ENCODE measurements at regions not wholly inside any gene's neighbourhood (a gene's known extent, or its start where the extent isn't known, plus 50 kb on each side); places are given as distances from the start of the nearest gene placed in this dataset.

- Histone ChIP-seq H3K9me3 (no peaks in the 10 kb centered on the region), H3K4me3 (ENCODE audit: control insufficient read depth in 1 of 2, extremely low read depth in 1 of 2, low read length in 1 of 2) (no peak overlapping the region), H3K36me3 (ENCODE audit: control insufficient read depth in 2 of 2, extremely low read depth in 1 of 2, insufficient read depth in 1 of 2, low read length in 1 of 2) (no peaks in the 10 kb centered on the region), H3K27ac (ENCODE audit: low read length) (no peak overlapping the region), H3K4me1 (ENCODE audit: control insufficient read depth in 1 of 2, extremely low read depth in 1 of 2, insufficient read depth in 2 of 2, low read length in 2 of 2) (no peaks in the 10 kb centered on the region), H3K27me3 (replicated peaks in 1 of 2; ENCODE audit: control insufficient read depth in 2 of 2, extremely low read depth in 1 of 2, insufficient read depth in 2 of 2, low read length in 1 of 2) (no peaks in the 10 kb centered on the region)
- no peak for ATAC-seq (replicated peaks in 1 of 4)
- Mint-ChIP-seq H3K27me3 (no peaks in the 10 kb centered on the region), H3K4me1 (no peaks in the 10 kb centered on the region), H3K9me3 (peaks cover 17 to 22% (median 18%) of the 10 kb centered on the region in 3 donors), H3K36me3 (no peaks in the 10 kb centered on the region), H3K4me3 (no peak overlapping the region), H3K27ac (no peak overlapping the region)
- WGBS (ENCODE audit: insufficient coverage) = no CpG with 5 or more reads among the region's 2 CpGs
- CTCF ChIA-PET = no interaction called here
- no peak for DNase-seq
- POLR2A ChIA-PET = no interaction called here
Observed at GRCh38 chr5:145118611-145119010, 716.5 kb downstream of the PRELID2 start.

- no peak overlapping the region for H3K27ac ChIP-seq (ENCODE audit: low read length)
- ATAC-seq (replicated peaks in 1 of 4) = no peak
- no peak for DNase-seq
- no peaks in the 10 kb centered on the region for H3K27me3 Mint-ChIP-seq
- H3K4me1 ChIP-seq (ENCODE audit: control insufficient read depth in 1 of 2, extremely low read depth in 1 of 2, insufficient read depth in 2 of 2, low read length in 2 of 2) = no peaks in the 10 kb centered on the region
- H3K36me3 ChIP-seq (ENCODE audit: control insufficient read depth in 2 of 2, extremely low read depth in 1 of 2, insufficient read depth in 1 of 2, low read length in 1 of 2) = no peaks in the 10 kb centered on the region
- peaks cover 22% of the 10 kb centered on the region in 3 donors for H3K9me3 Mint-ChIP-seq
- no peak overlapping the region for H3K4me3 ChIP-seq (ENCODE audit: control insufficient read depth in 1 of 2, extremely low read depth in 1 of 2, low read length in 1 of 2)
- no peaks in the 10 kb centered on the region for H3K36me3 Mint-ChIP-seq
- H3K9me3 ChIP-seq = no peaks in the 10 kb centered on the region
- ChIA-PET POLR2A (no interaction called here), CTCF (no interaction called here)
- no peak overlapping the region for H3K27ac Mint-ChIP-seq
- H3K4me1 Mint-ChIP-seq = no peaks in the 10 kb centered on the region
- WGBS (ENCODE audit: insufficient coverage) = no CpG with 5 or more reads among the region's 1 CpG
- H3K4me3 Mint-ChIP-seq = no peak overlapping the region
- no peaks in the 10 kb centered on the region for H3K27me3 ChIP-seq (replicated peaks in 1 of 2; ENCODE audit: control insufficient read depth in 2 of 2, extremely low read depth in 1 of 2, insufficient read depth in 2 of 2, low read length in 1 of 2)
Observed at GRCh38 chr5:145118127-145118526, 717.0 kb downstream of the PRELID2 start.

- no peak overlapping the region for H3K27ac Mint-ChIP-seq
- H3K4me3 Mint-ChIP-seq = no peak overlapping the region
- Histone ChIP-seq H3K4me1 (ENCODE audit: control insufficient read depth in 1 of 2, extremely low read depth in 1 of 2, insufficient read depth in 2 of 2, low read length in 2 of 2) (no peaks in the 10 kb centered on the region), H3K27ac (ENCODE audit: low read length) (no peak overlapping the region), H3K4me3 (ENCODE audit: control insufficient read depth in 1 of 2, extremely low read depth in 1 of 2, low read length in 1 of 2) (no peak overlapping the region), H3K36me3 (ENCODE audit: control insufficient read depth in 2 of 2, extremely low read depth in 1 of 2, insufficient read depth in 1 of 2, low read length in 1 of 2) (no peaks in the 10 kb centered on the region), H3K27me3 (replicated peaks in 1 of 2; ENCODE audit: control insufficient read depth in 2 of 2, extremely low read depth in 1 of 2, insufficient read depth in 2 of 2, low read length in 1 of 2) (no peaks in the 10 kb centered on the region), H3K9me3 (no peaks in the 10 kb centered on the region)
- H3K27me3 Mint-ChIP-seq = no peaks in the 10 kb centered on the region
- 63% methylated on average over 2 of the region's 4 CpGs for WGBS (ENCODE audit: insufficient coverage)
- H3K4me1 Mint-ChIP-seq = no peaks in the 10 kb centered on the region
- no peaks in the 10 kb centered on the region for H3K36me3 Mint-ChIP-seq
- ChIA-PET CTCF (no interaction called here), POLR2A (no interaction called here)
- peaks cover 22 to 24% (median 23%) of the 10 kb centered on the region in 3 donors for H3K9me3 Mint-ChIP-seq
- DNase-seq (no peak), ATAC-seq (replicated peaks in 1 of 4) (no peak)
Observed at GRCh38 chr5:145117285-145117684, 717.9 kb downstream of the PRELID2 start.

- Mint-ChIP-seq H3K4me1 (no peaks in the 10 kb centered on the region), H3K27ac (no peak overlapping the region), H3K36me3 (no peaks in the 10 kb centered on the region), H3K27me3 (no peaks in the 10 kb centered on the region), H3K9me3 (peaks cover 20 to 40% (median 29%) of the 10 kb centered on the region in 3 donors), H3K4me3 (no peak overlapping the region)
- Histone ChIP-seq H3K4me1 (ENCODE audit: control insufficient read depth in 1 of 2, extremely low read depth in 1 of 2, insufficient read depth in 2 of 2, low read length in 2 of 2) (no peaks in the 10 kb centered on the region), H3K9me3 (no peaks in the 10 kb centered on the region), H3K36me3 (ENCODE audit: control insufficient read depth in 2 of 2, extremely low read depth in 1 of 2, insufficient read depth in 1 of 2, low read length in 1 of 2) (no peaks in the 10 kb centered on the region), H3K27me3 (replicated peaks in 1 of 2; ENCODE audit: control insufficient read depth in 2 of 2, extremely low read depth in 1 of 2, insufficient read depth in 2 of 2, low read length in 1 of 2) (no peaks in the 10 kb centered on the region), H3K4me3 (ENCODE audit: control insufficient read depth in 1 of 2, extremely low read depth in 1 of 2, low read length in 1 of 2) (no peak overlapping the region), H3K27ac (ENCODE audit: low read length) (no peak overlapping the region)
- 50% methylated on average over 1 of the region's 3 CpGs for WGBS (ENCODE audit: insufficient coverage)
- ChIA-PET CTCF (no interaction called here), POLR2A (interaction anchor here in 1 of 2 donors (0.6 kb wide), 1 partner anchor 42 kb away, joined by 8 read pairs; no protein-coding TSS in a partner anchor)
- ATAC-seq (replicated peaks in 1 of 4) (no peak), DNase-seq (no peak)
Observed at GRCh38 chr5:145111420-145111819, 723.7 kb downstream of the PRELID2 start.

- H3K27me3 ChIP-seq (replicated peaks in 1 of 2; ENCODE audit: control insufficient read depth in 2 of 2, extremely low read depth in 1 of 2, insufficient read depth in 2 of 2, low read length in 1 of 2) = no peaks in the 10 kb centered on the region
- H3K4me1 ChIP-seq (ENCODE audit: control insufficient read depth in 1 of 2, extremely low read depth in 1 of 2, insufficient read depth in 2 of 2, low read length in 2 of 2) = no peaks in the 10 kb centered on the region
- ChIA-PET CTCF (no interaction called here), POLR2A (no interaction called here)
- no peak for ATAC-seq (replicated peaks in 1 of 4)
- no peak overlapping the region for H3K4me3 ChIP-seq (ENCODE audit: control insufficient read depth in 1 of 2, extremely low read depth in 1 of 2, low read length in 1 of 2)
- DNase-seq = no peak
- H3K27me3 Mint-ChIP-seq = no peaks in the 10 kb centered on the region
- no peak overlapping the region for H3K27ac ChIP-seq (ENCODE audit: low read length)
- no peaks in the 10 kb centered on the region for H3K4me1 Mint-ChIP-seq
- H3K9me3 ChIP-seq = no peaks in the 10 kb centered on the region
- H3K9me3 Mint-ChIP-seq = peaks cover 19 to 35% (median 26%) of the 10 kb centered on the region in 3 donors
- H3K36me3 ChIP-seq (ENCODE audit: control insufficient read depth in 2 of 2, extremely low read depth in 1 of 2, insufficient read depth in 1 of 2, low read length in 1 of 2) = no peaks in the 10 kb centered on the region
- no peak overlapping the region for H3K4me3 Mint-ChIP-seq
- no peaks in the 10 kb centered on the region for H3K36me3 Mint-ChIP-seq
- H3K27ac Mint-ChIP-seq = no peak overlapping the region
Observed at GRCh38 chr5:145110834-145111233, 724.3 kb downstream of the PRELID2 start.

- CTCF ChIA-PET = no interaction called here
- WGBS (ENCODE audit: insufficient coverage) = no CpG with 5 or more reads among the region's 5 CpGs
Observed at GRCh38 chr5:145110181-145110580, 725.0 kb downstream of the PRELID2 start.

GRCh38 chr5:145105384-145105783 is 729.8 kb downstream of the PRELID2 start:
- POLR2A ChIA-PET = no interaction called here

More at GRCh38 chr5:145110181-145110580, 725.0 kb downstream of the PRELID2 start:
- DNase-seq = no peak
- Mint-ChIP-seq H3K4me3 (no peak overlapping the region), H3K27me3 (no peaks in the 10 kb centered on the region), H3K9me3 (peaks cover 16 to 33% (median 26%) of the 10 kb centered on the region in 3 donors), H3K27ac (no peak overlapping the region), H3K4me1 (no peaks in the 10 kb centered on the region), H3K36me3 (no peaks in the 10 kb centered on the region)
- H3K27me3 ChIP-seq (replicated peaks in 1 of 2; ENCODE audit: control insufficient read depth in 2 of 2, extremely low read depth in 1 of 2, insufficient read depth in 2 of 2, low read length in 1 of 2) = no peaks in the 10 kb centered on the region
- no peaks in the 10 kb centered on the region for H3K36me3 ChIP-seq (ENCODE audit: control insufficient read depth in 2 of 2, extremely low read depth in 1 of 2, insufficient read depth in 1 of 2, low read length in 1 of 2)
- H3K9me3 ChIP-seq = no peaks in the 10 kb centered on the region
- POLR2A ChIA-PET = no interaction called here
- no peak overlapping the region for H3K27ac ChIP-seq (ENCODE audit: low read length)
- no peak for ATAC-seq (replicated peaks in 1 of 4)
- no peaks in the 10 kb centered on the region for H3K4me1 ChIP-seq (ENCODE audit: control insufficient read depth in 1 of 2, extremely low read depth in 1 of 2, insufficient read depth in 2 of 2, low read length in 2 of 2)
- H3K4me3 ChIP-seq (ENCODE audit: control insufficient read depth in 1 of 2, extremely low read depth in 1 of 2, low read length in 1 of 2) = no peak overlapping the region

More at GRCh38 chr5:145105384-145105783, 729.8 kb downstream of the PRELID2 start:
- H3K9me3 ChIP-seq = no peaks in the 10 kb centered on the region
- no peak overlapping the region for H3K4me3 Mint-ChIP-seq
- no peaks in the 10 kb centered on the region for H3K36me3 Mint-ChIP-seq
- H3K4me1 Mint-ChIP-seq = no peaks in the 10 kb centered on the region
- H3K27ac Mint-ChIP-seq = no peak overlapping the region
- H3K4me1 ChIP-seq (ENCODE audit: control insufficient read depth in 1 of 2, extremely low read depth in 1 of 2, insufficient read depth in 2 of 2, low read length in 2 of 2) = no peaks in the 10 kb centered on the region
- whole genome bisulfite sequencing (ENCODE audit: insufficient coverage) = no CpG with 5 or more reads among the region's 3 CpGs
- H3K27me3 Mint-ChIP-seq = no peaks in the 10 kb centered on the region
- H3K9me3 Mint-ChIP-seq = peaks cover 8 to 11% (median 11%) of the 10 kb centered on the region in 3 donors
- H3K27ac ChIP-seq (ENCODE audit: low read length) = no peak overlapping the region
- H3K4me3 ChIP-seq (ENCODE audit: control insufficient read depth in 1 of 2, extremely low read depth in 1 of 2, low read length in 1 of 2) = no peak overlapping the region
- CTCF ChIA-PET = no interaction called here
- no peaks in the 10 kb centered on the region for H3K27me3 ChIP-seq (replicated peaks in 1 of 2; ENCODE audit: control insufficient read depth in 2 of 2, extremely low read depth in 1 of 2, insufficient read depth in 2 of 2, low read length in 1 of 2)
- ATAC-seq (replicated peaks in 1 of 4) = no peak
- no peaks in the 10 kb centered on the region for H3K36me3 ChIP-seq (ENCODE audit: control insufficient read depth in 2 of 2, extremely low read depth in 1 of 2, insufficient read depth in 1 of 2, low read length in 1 of 2)
- no peak for DNase-seq
